ENCODE measurements at regions not wholly inside any gene's neighbourhood (a gene's known extent, or its start where the extent isn't known, plus 50 kb on each side); places are given as distances from the start of the nearest gene placed in this dataset.
"Not testable (repeated sequence)": the region's sequence is repeated elsewhere in the genome, so short reads cannot be mapped to it uniquely, and the experiment has no call there.

GRCh38 chr3:178353006-178353694 lies 183.1 kb upstream of the KCNMB2 start:
- Histone ChIP-seq H3K36me3 (ENCODE audit: insufficient read depth, low read depth, low read length) (no peaks in the 10 kb centered on the region), H3K27me3 (ENCODE audit: insufficient read depth, low read length) (no peaks in the 10 kb centered on the region), H3K9ac (ENCODE audit: low read depth, low read length) (no peak overlapping the region), H3K27ac (ENCODE audit: low read length) (no peak overlapping the region), H3K4me3 (ENCODE audit: low read length) (no peak overlapping the region), H3K4me1 (ENCODE audit: insufficient read depth, low read length) (peaks cover 7% of the 10 kb centered on the region), H3K9me3 (ENCODE audit: insufficient read depth, low read depth, low read length) (peaks cover 3% of the 10 kb centered on the region; the same call in 1 of the 2 replicates)

GRCh38 chr3:178359728-178360127 lies 176.5 kb upstream of the KCNMB2 start:
- no peak overlapping the region for H3K9ac ChIP-seq (ENCODE audit: low read depth, low read length)
- no peaks in the 10 kb centered on the region for H3K9me3 ChIP-seq (ENCODE audit: insufficient read depth, low read depth, low read length)
- no peaks in the 10 kb centered on the region for H3K4me1 ChIP-seq (ENCODE audit: insufficient read depth, low read length)
- H3K27me3 ChIP-seq (ENCODE audit: insufficient read depth, low read length): no peaks in the 10 kb centered on the region
- no peak overlapping the region for H3K27ac ChIP-seq (ENCODE audit: low read length)
- H3K36me3 ChIP-seq (ENCODE audit: insufficient read depth, low read depth, low read length): no peaks in the 10 kb centered on the region
- H3K4me3 ChIP-seq (ENCODE audit: low read length): no peak overlapping the region

GRCh38 chr3:178363048-178363447 lies 173.2 kb upstream of the KCNMB2 start:
- H3K4me1 ChIP-seq (ENCODE audit: insufficient read depth, low read length); H3K27me3 ChIP-seq (ENCODE audit: insufficient read depth, low read length); H3K27ac ChIP-seq (ENCODE audit: low read length); H3K9ac ChIP-seq (ENCODE audit: low read depth, low read length); H3K9me3 ChIP-seq (ENCODE audit: insufficient read depth, low read depth, low read length); H3K36me3 ChIP-seq (ENCODE audit: insufficient read depth, low read depth, low read length); H3K4me3 ChIP-seq (ENCODE audit: low read length): not testable (repeated sequence)

GRCh38 chr3:178367817-178368617 lies 168.2 kb upstream of the KCNMB2 start:
- Histone ChIP-seq H3K36me3 (ENCODE audit: insufficient read depth, low read depth, low read length) (no peaks in the 10 kb centered on the region), H3K4me3 (ENCODE audit: low read length) (no peak overlapping the region), H3K9me3 (ENCODE audit: insufficient read depth, low read depth, low read length) (no peaks in the 10 kb centered on the region), H3K27ac (ENCODE audit: low read length) (no peak overlapping the region), H3K4me1 (ENCODE audit: insufficient read depth, low read length) (no peaks in the 10 kb centered on the region), H3K9ac (ENCODE audit: low read depth, low read length) (no peak overlapping the region), H3K27me3 (ENCODE audit: insufficient read depth, low read length) (no peaks in the 10 kb centered on the region)

GRCh38 chr3:178369006-178369405 lies 167.2 kb upstream of the KCNMB2 start:
- H3K4me3 ChIP-seq (ENCODE audit: low read length): no peak overlapping the region
- no peaks in the 10 kb centered on the region for H3K9me3 ChIP-seq (ENCODE audit: insufficient read depth, low read depth, low read length)
- H3K36me3 ChIP-seq (ENCODE audit: insufficient read depth, low read depth, low read length): no peaks in the 10 kb centered on the region
- no peaks in the 10 kb centered on the region for H3K27me3 ChIP-seq (ENCODE audit: insufficient read depth, low read length)
- no peak overlapping the region for H3K27ac ChIP-seq (ENCODE audit: low read length)
- no peaks in the 10 kb centered on the region for H3K4me1 ChIP-seq (ENCODE audit: insufficient read depth, low read length)
- H3K9ac ChIP-seq (ENCODE audit: low read depth, low read length): no peak overlapping the region

- H3K27me3 ChIP-seq (ENCODE audit: insufficient read depth, low read length): no peaks in the 10 kb centered on the region
- H3K4me3 ChIP-seq (ENCODE audit: low read length): no peak overlapping the region
- no peaks in the 10 kb centered on the region for H3K4me1 ChIP-seq (ENCODE audit: insufficient read depth, low read length)
- no peaks in the 10 kb centered on the region for H3K36me3 ChIP-seq (ENCODE audit: insufficient read depth, low read depth, low read length)
- H3K27ac ChIP-seq (ENCODE audit: low read length): no peak overlapping the region
- no peak overlapping the region for H3K9ac ChIP-seq (ENCODE audit: low read depth, low read length)
- no peaks in the 10 kb centered on the region for H3K9me3 ChIP-seq (ENCODE audit: insufficient read depth, low read depth, low read length)
These were observed 166.4 kb upstream of the KCNMB2 start for GRCh38 chr3:178369811-178370210.

GRCh38 chr3:178370387-178370786 lies 165.8 kb upstream of the KCNMB2 start:
- Histone ChIP-seq H3K9ac (ENCODE audit: low read depth, low read length) (no peak overlapping the region), H3K27me3 (ENCODE audit: insufficient read depth, low read length) (no peaks in the 10 kb centered on the region), H3K27ac (ENCODE audit: low read length) (no peak overlapping the region), H3K36me3 (ENCODE audit: insufficient read depth, low read depth, low read length) (no peaks in the 10 kb centered on the region), H3K9me3 (ENCODE audit: insufficient read depth, low read depth, low read length) (no peaks in the 10 kb centered on the region), H3K4me1 (ENCODE audit: insufficient read depth, low read length) (no peaks in the 10 kb centered on the region), H3K4me3 (ENCODE audit: low read length) (no peak overlapping the region)

GRCh38 chr3:178381555-178381954 lies 154.7 kb upstream of the KCNMB2 start:
- Histone ChIP-seq H3K36me3 (ENCODE audit: insufficient read depth, low read depth, low read length) (no peaks in the 10 kb centered on the region), H3K27ac (ENCODE audit: low read length) (no peak overlapping the region)

GRCh38 chr3:178381971-178382448 lies 154.2 kb upstream of the KCNMB2 start:
- no peak overlapping the region for H3K9ac ChIP-seq (ENCODE audit: low read depth, low read length)
- H3K27ac ChIP-seq (ENCODE audit: low read length): no peak overlapping the region
- no peaks in the 10 kb centered on the region for H3K27me3 ChIP-seq (ENCODE audit: insufficient read depth, low read length)

More at GRCh38 chr3:178381555-178381954, 154.7 kb upstream of the KCNMB2 start:
- H3K4me1 ChIP-seq (ENCODE audit: insufficient read depth, low read length): no peaks in the 10 kb centered on the region; the same call in 1 of the 2 replicates
- no peak overlapping the region for H3K9ac ChIP-seq (ENCODE audit: low read depth, low read length)
- no peak overlapping the region for H3K4me3 ChIP-seq (ENCODE audit: low read length)
- no peaks in the 10 kb centered on the region for H3K27me3 ChIP-seq (ENCODE audit: insufficient read depth, low read length)
- H3K9me3 ChIP-seq (ENCODE audit: insufficient read depth, low read depth, low read length): no peaks in the 10 kb centered on the region

GRCh38 chr3:178382449-178383061 lies 153.7 kb upstream of the KCNMB2 start:
- Histone ChIP-seq H3K4me1 (ENCODE audit: insufficient read depth, low read length) (peaks cover 2% of the 10 kb centered on the region; the same call in 1 of the 2 replicates), H3K9ac (ENCODE audit: low read depth, low read length) (no peak overlapping the region), H3K9me3 (ENCODE audit: insufficient read depth, low read depth, low read length) (no peaks in the 10 kb centered on the region), H3K36me3 (ENCODE audit: insufficient read depth, low read depth, low read length) (no peaks in the 10 kb centered on the region), H3K27me3 (ENCODE audit: insufficient read depth, low read length) (no peaks in the 10 kb centered on the region), H3K27ac (ENCODE audit: low read length) (no peak overlapping the region), H3K4me3 (ENCODE audit: low read length) (no peak overlapping the region)

More at GRCh38 chr3:178381971-178382448, 154.2 kb upstream of the KCNMB2 start:
- H3K9me3 ChIP-seq (ENCODE audit: insufficient read depth, low read depth, low read length): no peaks in the 10 kb centered on the region
- no peak overlapping the region for H3K4me3 ChIP-seq (ENCODE audit: low read length)
- H3K4me1 ChIP-seq (ENCODE audit: insufficient read depth, low read length): no peaks in the 10 kb centered on the region; the same call in 1 of the 2 replicates
- H3K36me3 ChIP-seq (ENCODE audit: insufficient read depth, low read depth, low read length): no peaks in the 10 kb centered on the region

GRCh38 chr3:178384321-178385230 lies 151.7 kb upstream of the KCNMB2 start:
- Histone ChIP-seq H3K9ac (ENCODE audit: low read depth, low read length) (no peak overlapping the region), H3K27me3 (ENCODE audit: insufficient read depth, low read length) (no peaks in the 10 kb centered on the region), H3K36me3 (ENCODE audit: insufficient read depth, low read depth, low read length) (no peaks in the 10 kb centered on the region), H3K27ac (ENCODE audit: low read length) (no peak overlapping the region), H3K4me1 (ENCODE audit: insufficient read depth, low read length) (peaks cover 8% of the 10 kb centered on the region), H3K9me3 (ENCODE audit: insufficient read depth, low read depth, low read length) (no peaks in the 10 kb centered on the region), H3K4me3 (ENCODE audit: low read length) (no peak overlapping the region)
